ENCODE measurements at regions not wholly inside any gene's neighbourhood (a gene's known extent, or its start where the extent isn't known, plus 50 kb on each side); places are given as distances from the start of the nearest gene placed in this dataset.

DNA sequence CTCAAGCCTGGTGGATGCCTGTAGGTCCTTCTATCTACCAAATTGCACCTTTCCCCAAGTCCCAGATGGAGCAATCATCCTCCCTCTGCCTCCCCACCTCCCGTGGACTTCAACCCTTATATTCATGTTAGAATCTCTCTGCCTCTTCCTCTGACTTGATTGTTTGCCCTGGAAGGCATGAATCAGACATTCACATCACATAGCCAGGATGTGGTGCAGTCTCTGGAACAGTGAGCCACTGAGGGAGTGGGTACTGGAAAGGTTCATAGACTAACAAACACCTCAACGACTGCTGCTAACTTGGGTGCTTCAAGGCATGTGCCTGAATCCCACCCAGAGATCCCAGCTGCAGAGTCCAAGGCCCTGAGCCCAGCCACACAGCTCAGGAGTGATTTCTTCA, 494.0 kb downstream of the TNS3 start:
- TF ChIP-seq POLR2AphosphoS5 (IDR thresholded peaks at IDR 0.05; ENCODE audit: borderline replicate concordance, low read depth, low read length) (no peak), EZH2 (IDR thresholded peaks at IDR 0.05) (no peak)

All from SK-N-MC (cell line).